H1 (cell line): ENCODE measurements at regions not wholly inside any gene's neighbourhood (a gene's known extent, or its start where the extent isn't known, plus 50 kb on each side); places are given as distances from the start of the nearest gene placed in this dataset.

Experiments used
- CHD1 ChIP-seq: IDR thresholded peaks from 2 replicates; pipeline ENCODE4 v1.6.1; 2012; ENCODE audit warnings: low read depth, low read length, improper control_type of control experiment
- EGR1 ChIP-seq: IDR thresholded peaks from 2 replicates; pipeline ENCODE4 v1.6.1; 2011; ENCODE audit warnings: low read depth, low read length, borderline replicate concordance
- PHF8 ChIP-seq: fragments of 200-600 bp; sonication (generic); conservative IDR thresholded peaks from 2 replicates; pipeline ENCODE4 v1.7.1; 2012; ENCODE audit warnings: low read depth, mild to moderate bottlenecking, inconsistent platforms, low read length, moderate library complexity
- POLR2AphosphoS5 ChIP-seq: IDR thresholded peaks from 2 replicates; pipeline ENCODE4 v1.6.1; 2011; ENCODE audit warnings: low read depth, low read length
- SP4 ChIP-seq: IDR thresholded peaks from 2 replicates; pipeline ENCODE4 v1.6.1; 2012; ENCODE audit warnings: low read length, inconsistent platforms
- TF ChIP-seq, protein P1 (sequence below): IDR thresholded peaks from 2 replicates; pipeline ENCODE4 v1.6.1; 2011; ENCODE audit warnings: low read depth, mild to moderate bottlenecking, low read length; ENCODE audit not compliant: insufficient read depth

GRCh38 chr9:135256581-135257354 is 169.3 kb downstream of the OLFM1 start (continued):
- TF ChIP-seq, protein P1, sequence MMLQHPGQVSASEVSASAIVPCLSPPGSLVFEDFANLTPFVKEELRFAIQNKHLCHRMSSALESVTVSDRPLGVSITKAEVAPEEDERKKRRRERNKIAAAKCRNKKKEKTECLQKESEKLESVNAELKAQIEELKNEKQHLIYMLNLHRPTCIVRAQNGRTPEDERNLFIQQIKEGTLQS, result no peak
- TF ChIP-seq SP4 (no peak), EGR1 (no peak), CHD1 (no peak), POLR2AphosphoS5 (no peak), PHF8 (no peak)
